ENCODE measurements at regions not wholly inside any gene's neighbourhood (a gene's known extent, or its start where the extent isn't known, plus 50 kb on each side); places are given as distances from the start of the nearest gene placed in this dataset.

DNA sequence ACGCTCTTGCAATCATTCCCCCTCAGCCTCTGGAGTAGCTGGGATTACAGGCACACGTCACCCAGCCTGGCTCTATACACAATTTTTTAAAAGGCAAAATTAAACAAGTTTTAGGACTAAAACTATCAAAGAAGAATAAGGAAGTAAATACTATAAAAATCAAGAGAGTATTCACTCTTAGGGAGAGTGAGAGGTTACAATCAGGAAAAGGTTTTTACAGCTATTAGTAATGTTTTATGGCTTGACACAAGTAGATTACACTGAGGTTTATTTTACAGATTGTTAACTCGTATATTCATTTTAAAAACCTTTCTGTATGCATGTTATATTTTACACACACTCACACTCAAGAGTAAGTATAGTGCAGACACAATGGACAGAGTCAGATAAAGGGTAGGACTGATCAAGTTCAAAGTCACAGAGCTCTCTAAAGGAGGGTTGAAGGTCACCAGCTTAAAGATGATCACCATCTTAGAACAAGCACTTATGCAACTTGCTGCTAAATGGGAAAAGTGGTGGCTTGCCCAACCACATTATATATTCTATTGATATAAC lies 77.9 kb upstream of the MAN1A2 start:
- Histone ChIP-seq H3K27me3 (replicated peaks in 1 of 4; ENCODE audit: control insufficient read depth in 3 of 4, extremely low read depth in 1 of 4, insufficient read depth in 3 of 4, low read length in 3 of 4) (no peaks in the 10 kb centered on the region), H3K4me1 (replicated peaks in 1 of 4; ENCODE audit: control insufficient read depth in 3 of 4, insufficient read depth in 4 of 4, low read length in 3 of 4) (no peaks in the 10 kb centered on the region), H3K23me2 (ENCODE audit: low read depth, low read length) (no peaks in the 10 kb centered on the region), H2BK20ac (ENCODE audit: low read length) (no peak overlapping the region), H3K23ac (ENCODE audit: insufficient read length) (no peak overlapping the region), H4K8ac (ENCODE audit: extremely low read depth, insufficient read depth, low read length) (no peak overlapping the region), H2BK120ac (replicated peaks; ENCODE audit: low read depth, low read length) (no peak overlapping the region), H3K18ac (ENCODE audit: extremely low read depth, low read length) (no peak overlapping the region), H3K36me3 (ENCODE audit: control insufficient read depth in 2 of 4, insufficient read depth in 4 of 4, low read length in 3 of 4) (no peaks in the 10 kb centered on the region), H3K9ac (replicated peaks in 1 of 4; ENCODE audit: extremely low read depth in 1 of 4, low read depth in 3 of 4, low read length in 3 of 4) (no peak overlapping the region), H3K56ac (replicated peaks; ENCODE audit: insufficient read length, low read depth, low read length) (no peak overlapping the region), H4K20me1 (replicated peaks in 1 of 2; ENCODE audit: control insufficient read depth in 1 of 2, insufficient read depth in 2 of 2, low read length in 2 of 2) (no peaks in the 10 kb centered on the region), H2AK5ac (ENCODE audit: low read depth, low read length) (no peak overlapping the region), H2BK5ac (ENCODE audit: low read depth, low read length) (no peak overlapping the region), H4K91ac (replicated peaks; ENCODE audit: insufficient read length, low read length) (no peak overlapping the region), H3K9me3 (ENCODE audit: insufficient read depth in 2 of 2, low read depth in 1 of 2, low read length in 1 of 2) (no peaks in the 10 kb centered on the region), H3K79me2 (ENCODE audit: control insufficient read depth in 1 of 2, insufficient read depth in 2 of 2, low read length in 2 of 2) (no peaks in the 10 kb centered on the region), H2BK15ac (ENCODE audit: low read length) (no peak overlapping the region), H2AFZ (ENCODE audit: low read length) (no peak overlapping the region), H3K4me3 (ENCODE audit: extremely low read depth in 1 of 4, insufficient read depth in 2 of 4, low read depth in 3 of 4, low read length in 4 of 4) (no peak overlapping the region), H3K4ac (replicated peaks; ENCODE audit: insufficient read length, low read depth, low read length) (no peak overlapping the region), H3K79me1 (ENCODE audit: low read depth, low read length) (no peaks in the 10 kb centered on the region), H4K5ac (ENCODE audit: insufficient read length, low read depth, low read length) (no peak overlapping the region), H3K4me2 (ENCODE audit: insufficient read depth in 1 of 2, low read depth in 2 of 2, low read length in 2 of 2) (no peak overlapping the region), H3K14ac (ENCODE audit: insufficient read length) (no peak overlapping the region), H3K27ac (ENCODE audit: low read depth, low read length) (no peak overlapping the region), H2BK12ac (ENCODE audit: low read depth, low read length) (no peak overlapping the region)
- ChIA-PET POLR2A (ENCODE audit: partially characterized antibody) (interaction anchor here (0.8 to 1.4 kb wide), 3 partner anchors 142 to 177 kb away, joined by 3 to 4 read pairs (median 3); no protein-coding TSS in a partner anchor), CTCF (ENCODE audit: partially characterized antibody) (interaction anchor here (0.5 to 2.3 kb wide), 3 partner anchors 24 to 221 kb away, joined by 3 to 6 read pairs (median 3); no protein-coding TSS in a partner anchor)
- FAIRE-seq = no peak
- no peak for TF ChIP-seq ASH2L (IDR thresholded peaks at IDR 0.05; ENCODE audit: low read length)
- no peak for TF ChIP-seq MAFK (IDR thresholded peaks at IDR 0.05; ENCODE audit: low read depth, low read length)
- TF ChIP-seq CREB1 (IDR thresholded peaks at IDR 0.05) = no peak
- TF ChIP-seq PHF8 (conservative IDR thresholded peaks at IDR 0.05; ENCODE audit: low read depth, low read length) = no peak
- no peak for TF ChIP-seq SRF (IDR thresholded peaks at IDR 0.05; ENCODE audit: low read depth, low read length)
- no peak for TF ChIP-seq CEBPB (IDR thresholded peaks at IDR 0.05; ENCODE audit: low read depth, low read length)
- TF ChIP-seq MAX (IDR thresholded peaks at IDR 0.05) = no peak
- no peak for DNase-seq (ENCODE audit: low read depth in 1 of 2, low spot score in 2 of 2)
- 85% methylated on average over 3 of the region's 3 CpGs; no CpG with 5 or more reads in 1 of the 2 experiments for WGBS, 2 experiments (ENCODE audit: extremely low coverage in 1 of 2, insufficient coverage in 1 of 2, insufficient read length in 1 of 2, insufficient replicate concordance in 2 of 2, low coverage in 1 of 2, low lambda C conversion rate in 2 of 2, missing lambda C conversion rate in 1 of 2)
